Body of pancreas (tissue), 4 donors: ENCODE measurements at regions not wholly inside any gene's neighbourhood (a gene's known extent, or its start where the extent isn't known, plus 50 kb on each side); places are given as distances from the start of the nearest gene placed in this dataset.

Experiments used
- POLR2A ChIP-seq, 3 donors: fragments of 450-650 bp; IDR thresholded peaks; one replicate each; pipeline ENCODE4 v1.6.1; 2016; ENCODE audit warnings: antibody characterized with exemption in 3 of 3, mild to moderate bottlenecking in 2 of 3
- TF ChIP-seq, protein P1 (sequence below), 7 experiments: fragments of 450-650 bp in 4 of 7; fragments of 200-600 bp in 3 of 7; sonication (generic) in 3 of 7; IDR thresholded peaks; one replicate each; pipeline ENCODE4 v1.5.1; 2016 to 2019; ENCODE audit warnings: antibody characterized with exemption in 7 of 7

DNA sequence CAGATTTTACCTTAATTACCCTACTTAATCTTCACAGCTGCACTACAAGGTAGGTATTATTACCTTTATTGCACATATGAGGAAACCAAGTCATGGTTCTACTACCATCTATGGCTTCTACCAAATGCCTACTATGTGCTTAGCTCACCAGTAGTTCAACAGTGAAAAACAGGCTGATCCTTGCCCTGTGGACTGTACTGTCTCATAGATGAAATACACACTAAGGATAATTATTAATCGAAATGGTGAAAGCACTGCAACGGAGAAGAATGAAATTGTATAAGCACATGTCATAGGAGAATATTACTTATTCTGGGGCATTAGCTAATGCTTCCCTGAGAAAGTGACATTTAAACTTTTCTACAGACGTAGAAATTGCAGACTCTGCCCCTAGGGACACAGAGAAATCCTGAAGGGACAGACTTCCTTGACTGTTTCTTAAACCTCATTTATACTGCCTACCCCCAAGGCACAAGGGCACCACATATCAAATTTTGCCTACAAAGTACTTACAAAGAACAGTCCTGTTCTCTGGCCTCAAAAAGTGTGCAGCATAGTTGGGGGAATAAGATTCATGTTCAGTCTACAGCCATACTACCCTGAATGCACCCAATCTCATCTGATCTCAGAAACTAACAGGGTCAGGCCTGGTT is 148.4 kb upstream of the ZC3H11B start:
- TF ChIP-seq, protein P1, sequence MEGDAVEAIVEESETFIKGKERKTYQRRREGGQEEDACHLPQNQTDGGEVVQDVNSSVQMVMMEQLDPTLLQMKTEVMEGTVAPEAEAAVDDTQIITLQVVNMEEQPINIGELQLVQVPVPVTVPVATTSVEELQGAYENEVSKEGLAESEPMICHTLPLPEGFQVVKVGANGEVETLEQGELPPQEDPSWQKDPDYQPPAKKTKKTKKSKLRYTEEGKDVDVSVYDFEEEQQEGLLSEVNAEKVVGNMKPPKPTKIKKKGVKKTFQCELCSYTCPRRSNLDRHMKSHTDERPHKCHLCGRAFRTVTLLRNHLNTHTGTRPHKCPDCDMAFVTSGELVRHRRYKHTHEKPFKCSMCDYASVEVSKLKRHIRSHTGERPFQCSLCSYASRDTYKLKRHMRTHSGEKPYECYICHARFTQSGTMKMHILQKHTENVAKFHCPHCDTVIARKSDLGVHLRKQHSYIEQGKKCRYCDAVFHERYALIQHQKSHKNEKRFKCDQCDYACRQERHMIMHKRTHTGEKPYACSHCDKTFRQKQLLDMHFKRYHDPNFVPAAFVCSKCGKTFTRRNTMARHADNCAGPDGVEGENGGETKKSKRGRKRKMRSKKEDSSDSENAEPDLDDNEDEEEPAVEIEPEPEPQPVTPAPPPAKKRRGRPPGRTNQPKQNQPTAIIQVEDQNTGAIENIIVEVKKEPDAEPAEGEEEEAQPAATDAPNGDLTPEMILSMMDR (IDR thresholded peaks at IDR 0.05) = no peak
- no peak for TF ChIP-seq POLR2A (IDR thresholded peaks at IDR 0.05)
